K562 (cell line): ENCODE measurements at regions not wholly inside any gene's neighbourhood (a gene's known extent, or its start where the extent isn't known, plus 50 kb on each side); places are given as distances from the start of the nearest gene placed in this dataset.

Experiments
- ATAC-seq: fragments of 200-7000 bp; cut with Tn5 transposase; 3 replicates; pipeline ENCODE4 v1.9.1; 2020; ENCODE audit warnings: moderate library complexity
- BruUV-seq: library from RNA; stranded (reverse); fragments of 400-500 nt; replicated peaks from 2 replicates; lab custom pipeline; 2021; lab: Mats Ljungman, UMichigan
- CTCF ChIA-PET: fragments of 300-600 bp; formaldehyde crosslinking; extraction: SDS; loops from one replicate; lab custom pipeline; 2021; ENCODE audit warnings: low intra/inter-chr PET ratio; lab: Yijun Ruan, JAX
- POLR2A ChIA-PET: fragments of 300-600, 350-650 bp; sonication (Branson Sonifier 250); formaldehyde crosslinking; extraction: SDS; loops from one replicate; lab custom pipeline; 2021; ENCODE audit warnings: antibody characterized with exemption, inconsistent platforms; lab: Yijun Ruan, JAX
- DNase-seq, 4 experiments: peaks; one replicate each; pipeline versions ENCODE4 v3.0.0 to v3.0.0-alpha.2; 2011 to 2018; ENCODE audit warnings: low spot score in 3 of 4, mixed read lengths in 3 of 4; ENCODE audit errors: extremely low read depth in 1 of 4
- FAIRE-seq: peaks from 2 replicates; lab custom pipeline; 2011; peaks lifted over from hg19 to GRCh38; lab: Jason Lieb, UNC
- H2AFZ ChIP-seq: 2 replicates; pipeline ENCODE4 v1.6.0; 2011; ENCODE audit warnings: low read depth, low read length, control low read depth, inconsistent platforms
- H3K27ac ChIP-seq: fragments of 200-600 bp; 3 replicates; pipeline ENCODE4 v1.8.0; 2011; ENCODE audit warnings: low read depth, mild to moderate bottlenecking, control low read depth, inconsistent platforms, low read length, moderate library complexity, mixed read lengths; ENCODE audit errors: extremely low read depth
- H3K27me3 ChIP-seq, 2 experiments: fragments of 300-600 bp in 1 of 2; 2 replicates in 1 of 2; 3 replicates in 1 of 2; pipeline versions ENCODE4 v1.6.0 to v1.8.0; 2011; ENCODE audit warnings: inconsistent platforms in 2 of 2, low read length in 2 of 2, mild to moderate bottlenecking in 1 of 2, mixed read lengths in 1 of 2, moderate library complexity in 1 of 2; ENCODE audit not compliant: control insufficient read depth in 2 of 2, insufficient read depth in 2 of 2
- H3K36me3 ChIP-seq: fragments of 300-600 bp; 3 replicates; pipeline ENCODE4 v1.8.0; 2011; ENCODE audit warnings: mild to moderate bottlenecking, low read length, inconsistent platforms; ENCODE audit not compliant: control insufficient read depth, insufficient read depth
- H3K4me1 ChIP-seq, 2 experiments: fragments of 200-600 bp in 1 of 2; replicated peaks in 1 of 2; 2 replicates in 1 of 2; 3 replicates in 1 of 2; pipeline versions ENCODE4 v1.5.1 to v1.8.0; 2011; ENCODE audit warnings: inconsistent platforms in 2 of 2, low read length in 2 of 2, mild to moderate bottlenecking in 1 of 2, mixed read lengths in 1 of 2, moderate library complexity in 1 of 2; ENCODE audit not compliant: control insufficient read depth in 2 of 2, insufficient read depth in 2 of 2
- H3K4me2 ChIP-seq: 2 replicates; pipeline ENCODE4 v1.6.1; 2011; ENCODE audit warnings: low read length, control low read depth, inconsistent platforms, mixed read lengths; ENCODE audit not compliant: insufficient read depth
- H3K4me3 ChIP-seq: fragments of 200-600 bp; sonication (generic), shearing (Covaris generic); 2 replicates; pipeline ENCODE4 v1.5.1; 2016; ENCODE audit warnings: control low read depth, inconsistent platforms
- H3K79me2 ChIP-seq: fragments of 200-600 bp; 3 replicates; pipeline ENCODE4 v1.8.0; 2011; ENCODE audit warnings: low read length, inconsistent platforms; ENCODE audit not compliant: control insufficient read depth, insufficient read depth
- H3K9ac ChIP-seq, 2 experiments: 2 replicates each; pipeline versions ENCODE4 v1.6.0 to v1.6.1; 2011; ENCODE audit warnings: low read depth in 2 of 2, low read length in 2 of 2, control low read depth in 1 of 2, inconsistent platforms in 1 of 2, mild to moderate bottlenecking in 1 of 2, mixed read lengths in 1 of 2; ENCODE audit not compliant: insufficient read depth in 1 of 2
- H3K9me1 ChIP-seq: one replicate; pipeline ENCODE4 v1.6.0; 2011; ENCODE audit warnings: inconsistent platforms, mild to moderate bottlenecking, low read length, moderate library complexity; ENCODE audit not compliant: control insufficient read depth, insufficient read depth
- H3K9me3 ChIP-seq: replicated peaks from 2 replicates; pipeline ENCODE4 v1.5.1; 2011; ENCODE audit warnings: low read depth, low read length, inconsistent platforms; ENCODE audit not compliant: control insufficient read depth, insufficient read depth
- H4K20me1 ChIP-seq: replicated peaks from 2 replicates; pipeline ENCODE4 v1.6.1; 2011; ENCODE audit warnings: low read length, inconsistent platforms, mixed read lengths; ENCODE audit not compliant: control insufficient read depth, insufficient read depth
- GABPA ChIP-seq: fragments of 200-800 bp; sonication (Bioruptor generic); conservative IDR thresholded peaks from 2 replicates; pipeline ENCODE4 v1.6.1; 2016; ENCODE audit warnings: low read depth, missing genetic modification characterization, missing compliant biosample characterization
- HDAC2 ChIP-seq: fragments of 450-650 bp; IDR thresholded peaks from 2 replicates; pipeline ENCODE4 v1.6.1; 2016; ENCODE audit warnings: mild to moderate bottlenecking
- NFRKB ChIP-seq: fragments of 450-650 bp; IDR thresholded peaks from 2 replicates; pipeline ENCODE4 v1.6.1; 2016; ENCODE audit warnings: low read depth
- TBL1XR1 ChIP-seq, 2 experiments: IDR thresholded peaks; 2 replicates each; pipeline ENCODE4 v1.6.1; 2012; ENCODE audit warnings: improper control_type of control experiment in 2 of 2, low read length in 2 of 2, mild to moderate bottlenecking in 1 of 2
- ZNF133 ChIP-seq: fragments of 250-450 bp; sonication (Bioruptor Pico); IDR thresholded peaks from 2 replicates; pipeline ENCODE4 v1.4.0; 2020; ENCODE audit warnings: mild to moderate bottlenecking
- ZNF780A ChIP-seq: fragments of 250-450 bp; sonication (Bioruptor Pico); IDR thresholded peaks from 2 replicates; pipeline ENCODE4 v1.5.0; 2021; ENCODE audit warnings: mild to moderate bottlenecking
- WGBS: fragments of 100-300 bp; shearing (Covaris generic); methylation state at CpG from one replicate; pipeline ENCODE4 v1.1.6; 2016; ENCODE audit warnings: low coverage, mixed read lengths; ENCODE audit not compliant: insufficient coverage; ENCODE audit errors: missing lambda C conversion rate; 5-methylcytosine and 5-hydroxymethylcytosine counted together
- in situ Hi-C: fragments of 300-500 bp; cut with MboI; formaldehyde crosslinking; loops from 4 replicates; pipeline ENCODE4 v1.15.0; 2018; ENCODE audit warnings: inconsistent platforms, mixed read lengths
- intact Hi-C: fragments of 100-400 bp; cut with micrococcal nuclease; formaldehyde crosslinking; loops from 2 replicates; pipeline ENCODE4 v1.14.2; 2022
- TF ChIP-seq, protein P1 (sequence below): fragments of 450-650 bp; IDR thresholded peaks from 2 replicates; pipeline ENCODE4 v1.6.1; 2016; ENCODE audit warnings: low read depth

DNA sequence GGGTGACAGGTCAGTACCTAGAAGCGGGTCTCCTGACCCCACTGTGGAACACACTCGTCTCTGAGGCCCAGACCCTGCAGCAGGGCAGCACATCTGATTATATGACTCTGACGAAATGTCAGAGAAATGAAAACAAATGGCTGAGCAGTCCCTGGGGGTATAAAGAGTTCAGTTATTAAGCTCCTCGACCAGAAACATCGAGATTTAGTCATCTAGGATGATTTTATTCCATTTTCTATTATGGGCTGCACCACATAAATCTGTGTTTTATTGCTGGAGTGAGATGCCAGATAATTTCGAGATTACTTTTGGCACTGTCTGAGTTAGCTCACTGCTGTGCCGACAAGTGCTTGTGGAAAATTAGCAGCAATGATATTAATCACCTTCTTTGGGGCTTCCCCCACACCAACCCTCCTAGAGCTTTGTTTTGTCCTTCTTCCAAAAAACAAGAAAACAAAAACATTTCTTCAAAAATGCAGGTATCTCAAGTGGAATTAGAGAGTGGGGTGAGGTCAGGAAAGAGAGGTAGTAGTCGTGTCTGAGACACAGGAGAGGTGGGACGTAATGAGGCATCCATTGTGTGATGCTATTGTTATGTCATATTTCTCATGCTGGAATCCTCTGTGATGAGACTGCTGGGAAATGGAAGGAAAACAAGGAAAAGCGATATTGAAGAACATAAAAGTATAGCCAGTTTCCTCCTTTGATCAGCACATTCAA is 495.5 kb downstream of the DMAC1 start:
- in situ Hi-C loops (no loop called here), intact Hi-C loops (no loop called here)
- H3K4me2 ChIP-seq = no peak overlapping the region
- DNase-seq = no peak
- H3K9me1 ChIP-seq = no peaks in the 10 kb centered on the region
- no peaks in the 10 kb centered on the region for H3K9me3 ChIP-seq
- H3K27ac ChIP-seq = no peak overlapping the region
- H3K4me3 ChIP-seq = no peak overlapping the region
- ATAC-seq = no peak
- 2% methylated on average over 10 of the region's 10 CpGs for WGBS
- CTCF ChIA-PET = no interaction called here
- BruUV-seq = no TSS peak
- H3K36me3 ChIP-seq = no peaks in the 10 kb centered on the region
- TF ChIP-seq ZNF133 (CRISPR knock-in tag) = no peak
- TF ChIP-seq TBL1XR1 (IDR thresholded peaks at IDR 0.05; ENCODE audit: low read length in 2 of 2) = no peak
- no peak for TF ChIP-seq NFRKB
- TF ChIP-seq HDAC2 = no peak
- TF ChIP-seq, protein P1, sequence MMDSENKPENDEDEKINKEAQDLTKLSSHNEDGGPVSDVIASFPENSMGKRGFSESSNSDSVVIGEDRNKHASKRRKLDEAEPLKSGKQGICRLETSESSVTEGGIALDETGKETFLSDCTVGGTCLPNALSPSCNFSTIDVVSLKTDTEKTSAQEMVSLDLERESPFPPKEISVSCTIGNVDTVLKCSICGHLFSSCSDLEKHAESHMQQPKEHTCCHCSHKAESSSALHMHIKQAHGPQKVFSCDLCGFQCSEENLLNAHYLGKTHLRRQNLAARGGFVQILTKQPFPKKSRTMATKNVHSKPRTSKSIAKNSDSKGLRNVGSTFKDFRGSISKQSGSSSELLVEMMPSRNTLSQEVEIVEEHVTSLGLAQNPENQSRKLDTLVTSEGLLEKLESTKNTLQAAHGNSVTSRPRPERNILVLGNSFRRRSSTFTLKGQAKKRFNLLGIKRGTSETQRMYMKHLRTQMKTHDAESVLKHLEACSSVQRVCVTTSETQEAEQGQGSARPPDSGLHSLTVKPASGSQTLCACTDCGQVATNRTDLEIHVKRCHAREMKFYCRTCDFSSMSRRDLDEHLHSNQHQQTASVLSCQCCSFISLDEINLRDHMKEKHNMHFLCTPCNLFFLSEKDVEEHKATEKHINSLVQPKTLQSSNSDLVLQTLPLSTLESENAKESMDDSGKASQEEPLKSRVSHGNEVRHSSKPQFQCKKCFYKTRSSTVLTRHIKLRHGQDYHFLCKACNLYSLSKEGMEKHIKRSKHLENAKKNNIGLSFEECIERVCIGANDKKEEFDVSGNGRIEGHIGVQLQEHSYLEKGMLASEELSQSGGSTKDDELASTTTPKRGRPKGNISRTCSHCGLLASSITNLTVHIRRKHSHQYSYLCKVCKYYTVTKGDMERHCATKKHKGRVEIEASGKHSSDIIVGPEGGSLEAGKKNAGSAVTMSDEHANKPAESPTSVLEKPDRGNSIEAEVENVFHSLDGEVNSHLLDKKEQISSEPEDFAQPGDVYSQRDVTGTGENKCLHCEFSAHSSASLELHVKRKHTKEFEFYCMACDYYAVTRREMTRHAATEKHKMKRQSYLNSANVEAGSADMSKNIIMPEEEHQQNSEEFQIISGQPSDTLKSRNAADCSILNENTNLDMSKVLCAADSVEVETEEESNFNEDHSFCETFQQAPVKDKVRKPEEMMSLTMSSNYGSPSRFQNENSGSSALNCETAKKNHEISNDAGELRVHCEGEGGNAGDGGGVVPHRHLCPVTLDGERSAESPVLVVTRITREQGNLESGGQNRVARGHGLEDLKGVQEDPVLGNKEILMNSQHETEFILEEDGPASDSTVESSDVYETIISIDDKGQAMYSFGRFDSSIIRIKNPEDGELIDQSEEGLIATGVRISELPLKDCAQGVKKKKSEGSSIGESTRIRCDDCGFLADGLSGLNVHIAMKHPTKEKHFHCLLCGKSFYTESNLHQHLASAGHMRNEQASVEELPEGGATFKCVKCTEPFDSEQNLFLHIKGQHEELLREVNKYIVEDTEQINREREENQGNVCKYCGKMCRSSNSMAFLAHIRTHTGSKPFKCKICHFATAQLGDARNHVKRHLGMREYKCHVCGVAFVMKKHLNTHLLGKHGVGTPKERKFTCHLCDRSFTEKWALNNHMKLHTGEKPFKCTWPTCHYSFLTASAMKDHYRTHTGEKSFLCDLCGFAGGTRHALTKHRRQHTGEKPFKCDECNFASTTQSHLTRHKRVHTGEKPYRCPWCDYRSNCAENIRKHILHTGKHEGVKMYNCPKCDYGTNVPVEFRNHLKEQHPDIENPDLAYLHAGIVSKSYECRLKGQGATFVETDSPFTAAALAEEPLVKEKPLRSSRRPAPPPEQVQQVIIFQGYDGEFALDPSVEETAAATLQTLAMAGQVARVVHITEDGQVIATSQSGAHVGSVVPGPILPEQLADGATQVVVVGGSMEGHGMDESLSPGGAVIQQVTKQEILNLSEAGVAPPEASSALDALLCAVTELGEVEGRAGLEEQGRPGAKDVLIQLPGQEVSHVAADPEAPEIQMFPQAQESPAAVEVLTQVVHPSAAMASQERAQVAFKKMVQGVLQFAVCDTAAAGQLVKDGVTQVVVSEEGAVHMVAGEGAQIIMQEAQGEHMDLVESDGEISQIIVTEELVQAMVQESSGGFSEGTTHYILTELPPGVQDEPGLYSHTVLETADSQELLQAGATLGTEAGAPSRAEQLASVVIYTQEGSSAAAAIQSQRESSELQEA = no peak
- TF ChIP-seq ZNF780A (CRISPR knock-in tag) = no peak
- TF ChIP-seq GABPA = no peak
- TF ChIP-seq, all 486 proteins: peak for 0
- Histone ChIP-seq H3K4me1 (no peaks in the 10 kb centered on the region), H3K27me3 (no peaks in the 10 kb centered on the region), H4K20me1 (no peaks in the 10 kb centered on the region), H3K9ac (no peak overlapping the region), H2AFZ (no peak overlapping the region), H3K79me2 (no peaks in the 10 kb centered on the region)
- FAIRE-seq = no peak
- POLR2A ChIA-PET = no interaction called here
